A673 (cell line): ENCODE measurements at regions not wholly inside any gene's neighbourhood (a gene's known extent, or its start where the extent isn't known, plus 50 kb on each side); places are given as distances from the start of the nearest gene placed in this dataset.

Experiments used
- EZH2 ChIP-seq: fragments of 200-600 bp; sonication (generic); IDR thresholded peaks from 2 replicates; pipeline ENCODE4 v1.6.1; 2017; ENCODE audit warnings: borderline replicate concordance, low read depth, mild to moderate bottlenecking, mixed read lengths, antibody characterized with exemption, low read length; ENCODE audit not compliant: poor library complexity, severe bottlenecking
- TF ChIP-seq, protein P1 (sequence below): fragments of 300-800, 200-600 bp; sonication (generic); conservative IDR thresholded peaks from 2 replicates; pipeline ENCODE4 v1.5.1; 2017; ENCODE audit warnings: low read depth, mild to moderate bottlenecking, antibody characterized with exemption, low read length, moderate library complexity, mixed read lengths

DNA sequence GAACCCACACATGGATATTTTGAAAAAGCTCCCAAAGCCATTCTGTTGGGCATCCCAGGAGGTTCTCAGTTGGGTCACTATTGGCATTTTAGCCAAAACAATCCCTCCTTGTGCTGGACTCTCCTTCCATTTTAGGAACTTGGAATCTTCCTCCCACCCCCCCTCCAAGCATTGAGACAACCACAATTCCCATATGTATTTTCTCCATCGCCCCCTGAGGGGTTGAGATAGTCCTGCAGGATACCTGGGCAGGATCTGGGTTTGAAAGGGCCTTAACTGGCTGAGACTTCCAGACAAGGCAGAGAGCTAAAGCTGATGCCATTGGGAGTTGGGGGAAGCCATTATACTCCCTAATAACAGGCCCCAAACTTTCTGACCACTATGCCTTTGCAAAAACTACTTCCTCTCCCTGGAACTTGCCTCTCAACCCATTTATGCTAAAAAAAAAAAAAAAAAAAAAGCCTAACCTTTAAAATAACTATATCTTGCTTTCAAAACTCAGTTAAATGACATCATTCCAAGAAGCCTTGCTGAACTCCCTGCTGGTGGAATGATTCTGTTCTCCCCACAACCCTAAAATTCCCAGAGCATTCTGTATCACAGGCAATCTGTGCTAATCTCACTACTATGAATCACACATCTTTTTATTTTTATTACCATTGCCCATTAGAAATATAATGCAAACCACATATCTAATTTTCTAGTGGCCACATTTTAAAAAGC is 77.5 kb upstream of the PDE1C start:
- TF ChIP-seq, protein P1, sequence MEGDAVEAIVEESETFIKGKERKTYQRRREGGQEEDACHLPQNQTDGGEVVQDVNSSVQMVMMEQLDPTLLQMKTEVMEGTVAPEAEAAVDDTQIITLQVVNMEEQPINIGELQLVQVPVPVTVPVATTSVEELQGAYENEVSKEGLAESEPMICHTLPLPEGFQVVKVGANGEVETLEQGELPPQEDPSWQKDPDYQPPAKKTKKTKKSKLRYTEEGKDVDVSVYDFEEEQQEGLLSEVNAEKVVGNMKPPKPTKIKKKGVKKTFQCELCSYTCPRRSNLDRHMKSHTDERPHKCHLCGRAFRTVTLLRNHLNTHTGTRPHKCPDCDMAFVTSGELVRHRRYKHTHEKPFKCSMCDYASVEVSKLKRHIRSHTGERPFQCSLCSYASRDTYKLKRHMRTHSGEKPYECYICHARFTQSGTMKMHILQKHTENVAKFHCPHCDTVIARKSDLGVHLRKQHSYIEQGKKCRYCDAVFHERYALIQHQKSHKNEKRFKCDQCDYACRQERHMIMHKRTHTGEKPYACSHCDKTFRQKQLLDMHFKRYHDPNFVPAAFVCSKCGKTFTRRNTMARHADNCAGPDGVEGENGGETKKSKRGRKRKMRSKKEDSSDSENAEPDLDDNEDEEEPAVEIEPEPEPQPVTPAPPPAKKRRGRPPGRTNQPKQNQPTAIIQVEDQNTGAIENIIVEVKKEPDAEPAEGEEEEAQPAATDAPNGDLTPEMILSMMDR: no peak
- no peak for TF ChIP-seq EZH2
